ENCODE measurements at regions not wholly inside any gene's neighbourhood (a gene's known extent, or its start where the extent isn't known, plus 50 kb on each side); places are given as distances from the start of the nearest gene placed in this dataset.

- no peaks in the 10 kb centered on the region for H3K4me1 Mint-ChIP-seq
- no peaks in the 10 kb centered on the region for H3K9me3 Mint-ChIP-seq
- DNase-seq = no peak
- no peak overlapping the region for H3K27ac Mint-ChIP-seq
- no peaks in the 10 kb centered on the region for H3K36me3 Mint-ChIP-seq (ENCODE audit: low read depth)
- no peaks in the 10 kb centered on the region for H3K27me3 Mint-ChIP-seq (ENCODE audit: low read depth, poor library complexity)
- H3K4me3 Mint-ChIP-seq = no peak overlapping the region
- TF ChIP-seq CTCF (IDR thresholded peaks at IDR 0.05) = no peak
These were observed 451.5 kb downstream of the TOX3 start for GRCh38 chr16:52095471-52095870.

- H3K27me3 Mint-ChIP-seq (ENCODE audit: low read depth, poor library complexity) = no peaks in the 10 kb centered on the region
- H3K4me1 Mint-ChIP-seq = peaks cover 6% of the 10 kb centered on the region
- no peak overlapping the region for H3K4me3 Mint-ChIP-seq
These were observed 454.8 kb downstream of the TOX3 start for GRCh38 chr16:52092126-52092525.

GRCh38 chr16:52090080-52090479, 456.9 kb downstream of the TOX3 start:
- H3K9me3 Mint-ChIP-seq = no peaks in the 10 kb centered on the region
- H3K27me3 Mint-ChIP-seq (ENCODE audit: low read depth, poor library complexity) = no peaks in the 10 kb centered on the region
- no peaks in the 10 kb centered on the region for H3K36me3 Mint-ChIP-seq (ENCODE audit: low read depth)
- H3K4me1 Mint-ChIP-seq = peaks cover 7% of the 10 kb centered on the region
- H3K27ac Mint-ChIP-seq = no peak overlapping the region
- DNase-seq = no peak
- no peak for TF ChIP-seq CTCF (IDR thresholded peaks at IDR 0.05)
- no peak overlapping the region for H3K4me3 Mint-ChIP-seq

More at GRCh38 chr16:52092126-52092525, 454.8 kb downstream of the TOX3 start:
- no peak for DNase-seq
- no peak overlapping the region for H3K27ac Mint-ChIP-seq
- no peak for TF ChIP-seq CTCF (IDR thresholded peaks at IDR 0.05)
- H3K36me3 Mint-ChIP-seq (ENCODE audit: low read depth) = no peaks in the 10 kb centered on the region
- H3K9me3 Mint-ChIP-seq = no peaks in the 10 kb centered on the region

- Mint-ChIP-seq H3K4me1 (peaks cover 11% of the 10 kb centered on the region), H3K27ac (no peak overlapping the region), H3K36me3 (ENCODE audit: low read depth) (no peaks in the 10 kb centered on the region), H3K4me3 (no peak overlapping the region), H3K27me3 (ENCODE audit: low read depth, poor library complexity) (no peaks in the 10 kb centered on the region), H3K9me3 (no peaks in the 10 kb centered on the region)
- no peak for DNase-seq
- TF ChIP-seq CTCF (IDR thresholded peaks at IDR 0.05) = no peak
These were observed 457.5 kb downstream of the TOX3 start for GRCh38 chr16:52089476-52089875.

- H3K4me3 Mint-ChIP-seq = no peak overlapping the region
- peaks cover 11% of the 10 kb centered on the region for H3K4me1 Mint-ChIP-seq
- no peaks in the 10 kb centered on the region for H3K27me3 Mint-ChIP-seq (ENCODE audit: low read depth, poor library complexity)
- H3K27ac Mint-ChIP-seq = no peak overlapping the region
- no peaks in the 10 kb centered on the region for H3K36me3 Mint-ChIP-seq (ENCODE audit: low read depth)
- no peaks in the 10 kb centered on the region for H3K9me3 Mint-ChIP-seq
- TF ChIP-seq CTCF (IDR thresholded peaks at IDR 0.05) = no peak
- no peak for DNase-seq
These were observed 460.0 kb downstream of the TOX3 start for GRCh38 chr16:52086901-52087300.

- Mint-ChIP-seq H3K4me3 (no peak overlapping the region), H3K4me1 (peaks cover 7% of the 10 kb centered on the region), H3K9me3 (no peaks in the 10 kb centered on the region), H3K36me3 (ENCODE audit: low read depth) (no peaks in the 10 kb centered on the region), H3K27ac (no peak overlapping the region), H3K27me3 (ENCODE audit: low read depth, poor library complexity) (peaks cover 3% of the 10 kb centered on the region)
- no peak for TF ChIP-seq CTCF (IDR thresholded peaks at IDR 0.05)
- no peak for DNase-seq
These were observed 468.0 kb downstream of the TOX3 start for GRCh38 chr16:52078716-52079655.
